Coronary artery (tissue), 2 donors: ENCODE measurements at regions not wholly inside any gene's neighbourhood (a gene's known extent, or its start where the extent isn't known, plus 50 kb on each side); places are given as distances from the start of the nearest gene placed in this dataset.

Source experiments
- DNase-seq: peaks from one replicate; pipeline ENCODE4 v3.0.0-alpha.2; 2017; ENCODE audit warnings: low spot score
- H3K27ac ChIP-seq, 2 donors: fragments of 200-600 bp; sonication (generic); one replicate each; pipeline ENCODE4 v1.5.1; 2016 to 2019
- H3K4me3 ChIP-seq: fragments of 200-600 bp; sonication (generic); 2 replicates; pipeline ENCODE4 v1.5.1; 2016; ENCODE audit warnings: mild to moderate bottlenecking, moderate library complexity
- TF ChIP-seq, protein P1 (sequence below): fragments of 200-600 bp; sonication (generic); IDR thresholded peaks from one replicate; pipeline ENCODE4 v1.5.1; 2019; ENCODE audit warnings: antibody characterized with exemption

GRCh38 chr12:85672436-85672835 is 163.8 kb downstream of the RASSF9 start:
- TF ChIP-seq, protein P1, sequence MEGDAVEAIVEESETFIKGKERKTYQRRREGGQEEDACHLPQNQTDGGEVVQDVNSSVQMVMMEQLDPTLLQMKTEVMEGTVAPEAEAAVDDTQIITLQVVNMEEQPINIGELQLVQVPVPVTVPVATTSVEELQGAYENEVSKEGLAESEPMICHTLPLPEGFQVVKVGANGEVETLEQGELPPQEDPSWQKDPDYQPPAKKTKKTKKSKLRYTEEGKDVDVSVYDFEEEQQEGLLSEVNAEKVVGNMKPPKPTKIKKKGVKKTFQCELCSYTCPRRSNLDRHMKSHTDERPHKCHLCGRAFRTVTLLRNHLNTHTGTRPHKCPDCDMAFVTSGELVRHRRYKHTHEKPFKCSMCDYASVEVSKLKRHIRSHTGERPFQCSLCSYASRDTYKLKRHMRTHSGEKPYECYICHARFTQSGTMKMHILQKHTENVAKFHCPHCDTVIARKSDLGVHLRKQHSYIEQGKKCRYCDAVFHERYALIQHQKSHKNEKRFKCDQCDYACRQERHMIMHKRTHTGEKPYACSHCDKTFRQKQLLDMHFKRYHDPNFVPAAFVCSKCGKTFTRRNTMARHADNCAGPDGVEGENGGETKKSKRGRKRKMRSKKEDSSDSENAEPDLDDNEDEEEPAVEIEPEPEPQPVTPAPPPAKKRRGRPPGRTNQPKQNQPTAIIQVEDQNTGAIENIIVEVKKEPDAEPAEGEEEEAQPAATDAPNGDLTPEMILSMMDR, result no peak
- Histone ChIP-seq H3K27ac (no peak overlapping the region), H3K4me3 (no peak overlapping the region)
- no peak for DNase-seq

DNA sequence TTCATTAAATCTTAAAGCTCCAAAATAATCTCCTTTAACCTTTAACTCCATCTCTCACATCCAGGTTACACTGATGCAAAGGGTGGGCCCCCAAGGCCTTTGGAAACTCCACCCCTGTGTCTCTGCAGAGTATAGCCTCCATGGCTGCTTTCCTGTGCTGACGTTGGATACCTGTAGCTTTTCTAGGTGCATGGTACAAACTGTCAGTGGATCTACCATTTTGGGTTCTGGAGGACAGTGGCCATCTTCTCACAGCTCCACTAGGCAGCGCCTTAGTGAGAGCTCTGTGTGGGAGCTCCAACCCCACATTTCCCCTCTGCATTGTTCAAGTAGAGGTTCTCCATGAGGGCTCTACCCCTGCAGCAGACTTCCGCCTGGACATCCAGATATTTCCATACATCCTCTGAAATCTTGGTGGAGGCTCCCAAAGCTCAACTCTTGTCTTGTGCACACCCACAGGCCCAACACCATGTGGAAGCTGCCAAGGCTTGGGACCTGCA is 162.2 kb downstream of the RASSF9 start:
- Histone ChIP-seq H3K27ac (no peak overlapping the region), H3K4me3 (no peak overlapping the region)
- DNase-seq, result no peak
- TF ChIP-seq, protein P1, result no peak

- no peak for DNase-seq
- H3K27ac ChIP-seq, result no peak overlapping the region
- TF ChIP-seq, protein P1, result no peak
These were observed 159.1 kb downstream of the RASSF9 start for GRCh38 chr12:85676816-85677749.

GRCh38 chr12:85679296-85679695 is 156.9 kb downstream of the RASSF9 start:
- Histone ChIP-seq H3K27ac (no peak overlapping the region), H3K4me3 (no peak overlapping the region)
- TF ChIP-seq, protein P1, result no peak
- DNase-seq, result no peak

More at GRCh38 chr12:85676816-85677749, 159.1 kb downstream of the RASSF9 start:
- H3K4me3 ChIP-seq, result no peak overlapping the region

DNA sequence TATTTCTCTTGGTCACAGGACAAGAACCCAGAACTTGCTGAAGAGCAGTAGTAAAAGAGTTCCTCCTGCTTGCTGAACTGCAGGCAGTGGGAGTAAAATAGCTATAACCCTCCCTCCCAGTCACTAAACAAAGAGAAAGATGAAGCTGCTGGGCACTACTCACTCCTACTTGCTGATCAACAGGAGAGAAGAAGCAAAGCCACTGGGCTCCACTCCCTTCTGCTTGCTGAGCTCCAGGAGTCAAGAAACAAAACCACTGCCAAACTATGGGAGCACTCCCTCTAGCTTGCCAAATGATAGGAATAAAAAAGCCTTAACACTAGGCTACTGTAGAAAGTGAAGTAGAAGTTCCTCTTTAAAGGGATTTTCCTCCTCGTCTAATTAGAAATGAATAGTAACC is 155.3 kb downstream of the RASSF9 start:
- TF ChIP-seq, protein P1, result no peak
- DNase-seq, result no peak
- no peak overlapping the region for H3K4me3 ChIP-seq
- no peak overlapping the region for H3K27ac ChIP-seq

- no peak for DNase-seq
- H3K27ac ChIP-seq, result no peak overlapping the region
- H3K4me3 ChIP-seq, result no peak overlapping the region
- TF ChIP-seq, protein P1, result no peak
These were observed 154.9 kb downstream of the RASSF9 start for GRCh38 chr12:85681333-85681732.

DNA sequence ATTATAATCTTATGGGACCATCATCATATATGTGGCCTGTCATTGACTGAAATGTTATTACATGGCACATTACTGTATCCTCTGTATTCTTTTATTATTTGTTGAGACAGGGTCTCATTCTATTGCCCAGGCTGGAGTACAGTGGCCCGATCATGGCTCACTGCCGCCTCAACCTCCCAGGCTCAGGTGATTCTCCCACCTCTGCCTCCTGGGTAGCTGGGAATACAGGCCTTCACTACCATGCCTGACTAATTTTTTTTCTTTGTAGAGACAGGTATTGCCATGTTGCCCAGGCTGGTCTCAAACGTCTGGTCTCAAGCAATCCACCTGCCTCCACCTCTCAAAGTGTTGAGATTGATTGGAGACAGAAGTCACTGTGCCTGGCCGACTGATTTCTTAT is 153.2 kb downstream of the RASSF9 start:
- Histone ChIP-seq H3K4me3 (no peak overlapping the region), H3K27ac (no peak overlapping the region)
- no peak for DNase-seq
- TF ChIP-seq, protein P1, result no peak
